Calu3 (cell line): ENCODE measurements at regions not wholly inside any gene's neighbourhood (a gene's known extent, or its start where the extent isn't known, plus 50 kb on each side); places are given as distances from the start of the nearest gene placed in this dataset.

Source experiments
- BruUV-seq: library from RNA; stranded (reverse); fragments of 400-500 nt; replicated peaks from 2 replicates; lab custom pipeline; 2021; lab: Mats Ljungman, UMichigan
- CTCF ChIA-PET: fragments of 300-600 bp; sonication (Branson Sonifier 250); formaldehyde crosslinking; loops from one replicate; lab custom pipeline; 2022; ENCODE audit warnings: antibody characterized with exemption; lab: Charles Lee
- DNase-seq: peaks from one replicate; pipeline ENCODE4 v3.0.0; 2022
- H3K27ac Mint-ChIP-seq: one replicate; pipeline ENCODE4 v1.8.0; 2022; ENCODE audit warnings: mixed read lengths; ENCODE audit not compliant: unreplicated experiment
- H3K27me3 Mint-ChIP-seq: one replicate; pipeline ENCODE4 v1.8.0; 2022; ENCODE audit warnings: mixed read lengths; ENCODE audit not compliant: unreplicated experiment
- H3K36me3 Mint-ChIP-seq: one replicate; pipeline ENCODE4 v1.8.0; 2022; ENCODE audit warnings: mild to moderate bottlenecking, moderate library complexity, mixed read lengths; ENCODE audit not compliant: insufficient read depth, unreplicated experiment
- H3K4me1 Mint-ChIP-seq: one replicate; pipeline ENCODE4 v1.8.0; 2022; ENCODE audit warnings: mild to moderate bottlenecking, low read depth, mixed read lengths; ENCODE audit not compliant: unreplicated experiment
- H3K4me3 Mint-ChIP-seq: one replicate; pipeline ENCODE4 v1.8.0; 2022; ENCODE audit warnings: mild to moderate bottlenecking, low read depth, moderate library complexity, mixed read lengths; ENCODE audit not compliant: unreplicated experiment
- H3K9me3 Mint-ChIP-seq: one replicate; pipeline ENCODE4 v1.8.0; 2022; ENCODE audit warnings: low read depth, mixed read lengths; ENCODE audit not compliant: unreplicated experiment
- intact Hi-C: fragments of 100-400 bp; cut with micrococcal nuclease; formaldehyde crosslinking; loops from one replicate; pipeline ENCODE4 v1.10.0; 2022; ENCODE audit not compliant: unreplicated experiment
- TF ChIP-seq, protein P1 (sequence below): fragments of 200-600 bp; IDR thresholded peaks from one replicate; pipeline ENCODE4 v1.8.0; 2022; ENCODE audit warnings: antibody characterized with exemption; ENCODE audit not compliant: unreplicated experiment

DNA sequence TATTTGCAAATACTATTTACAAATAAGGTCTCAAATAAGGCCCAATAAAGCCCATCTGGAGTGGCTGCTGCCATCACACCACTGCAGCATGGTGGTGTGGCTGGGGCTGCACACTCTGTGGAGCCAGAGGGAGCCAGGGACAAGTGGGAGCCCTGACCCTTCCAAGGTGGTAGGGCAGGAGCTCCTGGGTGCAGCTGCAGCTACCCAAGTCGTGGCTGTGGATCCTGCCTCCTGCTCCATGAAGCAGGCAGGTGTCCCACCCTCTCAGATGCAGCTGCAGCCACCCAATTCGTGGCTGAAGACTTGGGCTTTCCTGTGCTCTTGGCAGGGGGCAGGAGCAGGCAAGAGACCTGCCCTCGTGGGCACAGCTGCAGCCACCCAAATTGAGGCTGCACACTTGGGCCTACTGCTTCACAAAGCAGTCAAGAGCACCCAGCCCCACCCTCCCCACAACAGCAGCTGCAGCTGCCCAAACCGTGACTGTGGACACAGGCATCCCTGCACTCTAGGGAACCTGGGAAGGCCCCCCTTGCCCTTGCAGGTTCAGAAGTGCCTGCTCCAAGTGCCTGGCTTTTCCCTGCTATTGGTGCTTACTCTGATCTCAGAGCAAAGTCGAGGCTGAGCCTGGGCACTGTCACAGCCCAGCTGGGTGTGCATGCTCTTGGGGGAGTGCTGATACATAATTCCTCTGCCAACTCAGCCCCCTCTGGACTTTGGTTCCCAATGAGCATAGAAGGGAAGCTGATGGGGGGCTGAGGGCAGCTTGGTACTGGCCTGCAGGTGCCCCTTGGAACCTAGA is 614.8 kb downstream of the PCDH18 start:
- no peaks in the 10 kb centered on the region for H3K4me1 Mint-ChIP-seq
- no TSS peak for BruUV-seq

DNA sequence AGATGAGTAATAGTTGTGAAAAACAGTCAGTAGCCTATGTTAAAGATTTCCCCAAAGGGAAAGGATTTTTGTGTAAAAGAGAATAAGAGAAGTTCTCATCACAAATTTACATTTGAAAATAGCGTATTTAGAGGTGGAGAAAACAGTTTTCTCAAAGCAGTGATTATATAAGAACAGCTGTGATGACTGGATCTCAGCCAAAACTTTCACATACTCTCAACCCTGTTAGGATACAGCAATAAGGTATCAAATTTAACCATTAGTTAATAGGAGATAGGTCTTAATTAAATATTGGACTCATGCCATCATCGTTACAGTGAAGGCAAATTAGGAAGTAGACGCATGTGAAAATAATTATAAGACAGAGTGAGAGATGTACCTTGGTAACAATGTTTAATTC is 622.7 kb downstream of the PCDH18 start:
- H3K9me3 Mint-ChIP-seq = no peaks in the 10 kb centered on the region
- TF ChIP-seq, protein P1, sequence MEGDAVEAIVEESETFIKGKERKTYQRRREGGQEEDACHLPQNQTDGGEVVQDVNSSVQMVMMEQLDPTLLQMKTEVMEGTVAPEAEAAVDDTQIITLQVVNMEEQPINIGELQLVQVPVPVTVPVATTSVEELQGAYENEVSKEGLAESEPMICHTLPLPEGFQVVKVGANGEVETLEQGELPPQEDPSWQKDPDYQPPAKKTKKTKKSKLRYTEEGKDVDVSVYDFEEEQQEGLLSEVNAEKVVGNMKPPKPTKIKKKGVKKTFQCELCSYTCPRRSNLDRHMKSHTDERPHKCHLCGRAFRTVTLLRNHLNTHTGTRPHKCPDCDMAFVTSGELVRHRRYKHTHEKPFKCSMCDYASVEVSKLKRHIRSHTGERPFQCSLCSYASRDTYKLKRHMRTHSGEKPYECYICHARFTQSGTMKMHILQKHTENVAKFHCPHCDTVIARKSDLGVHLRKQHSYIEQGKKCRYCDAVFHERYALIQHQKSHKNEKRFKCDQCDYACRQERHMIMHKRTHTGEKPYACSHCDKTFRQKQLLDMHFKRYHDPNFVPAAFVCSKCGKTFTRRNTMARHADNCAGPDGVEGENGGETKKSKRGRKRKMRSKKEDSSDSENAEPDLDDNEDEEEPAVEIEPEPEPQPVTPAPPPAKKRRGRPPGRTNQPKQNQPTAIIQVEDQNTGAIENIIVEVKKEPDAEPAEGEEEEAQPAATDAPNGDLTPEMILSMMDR = no peak
- DNase-seq = no peak
- no peaks in the 10 kb centered on the region for H3K4me1 Mint-ChIP-seq
- no peaks in the 10 kb centered on the region for H3K36me3 Mint-ChIP-seq
- H3K27ac Mint-ChIP-seq = no peak overlapping the region
- no peak overlapping the region for H3K4me3 Mint-ChIP-seq
- intact Hi-C loops = no loop called here
- BruUV-seq = no TSS peak
- no peaks in the 10 kb centered on the region for H3K27me3 Mint-ChIP-seq
- CTCF ChIA-PET = no interaction called here

More for the DNA sequence above, 614.8 kb downstream of the PCDH18 start:
- TF ChIP-seq, protein P1 = no peak
- Mint-ChIP-seq H3K4me3 (no peak overlapping the region), H3K36me3 (no peaks in the 10 kb centered on the region), H3K27me3 (no peaks in the 10 kb centered on the region), H3K9me3 (no peaks in the 10 kb centered on the region), H3K27ac (no peak overlapping the region)
- no peak for DNase-seq
- CTCF ChIA-PET = interaction anchor here (0.6 kb wide), 1 partner anchor 1233 kb away, joined by 5 read pairs; no protein-coding TSS in a partner anchor
- intact Hi-C loops = no loop called here

DNA sequence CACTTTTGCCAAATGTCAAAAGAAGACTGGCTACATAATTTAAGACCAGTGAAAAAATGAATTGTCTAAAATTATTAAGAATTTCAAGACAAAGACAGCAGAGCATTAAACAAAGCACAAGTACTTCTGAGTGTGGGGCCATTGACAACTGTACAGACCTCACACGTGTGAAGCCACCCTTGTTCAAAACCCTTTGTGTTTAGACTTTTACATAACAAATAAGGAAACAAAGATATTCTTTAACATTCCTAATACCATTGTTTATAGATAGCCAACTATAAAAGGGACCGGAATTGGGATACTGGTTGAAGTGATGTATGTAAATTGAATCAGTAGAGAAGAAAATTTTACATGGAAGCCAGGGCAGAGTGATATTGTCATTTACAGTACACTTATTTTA is 624.2 kb downstream of the PCDH18 start:
- intact Hi-C loops = no loop called here
- Mint-ChIP-seq H3K4me1 (no peaks in the 10 kb centered on the region), H3K9me3 (no peaks in the 10 kb centered on the region), H3K36me3 (no peaks in the 10 kb centered on the region), H3K4me3 (no peak overlapping the region), H3K27me3 (no peaks in the 10 kb centered on the region), H3K27ac (no peak overlapping the region)
- CTCF ChIA-PET = no interaction called here
- TF ChIP-seq, protein P1 = no peak
- BruUV-seq = no TSS peak
- DNase-seq = no peak

- Mint-ChIP-seq H3K36me3 (no peaks in the 10 kb centered on the region), H3K27ac (no peak overlapping the region), H3K4me3 (no peak overlapping the region), H3K9me3 (no peaks in the 10 kb centered on the region), H3K27me3 (no peaks in the 10 kb centered on the region), H3K4me1 (no peaks in the 10 kb centered on the region)
- no peak for DNase-seq
- BruUV-seq = no TSS peak
- TF ChIP-seq, protein P1 = no peak
- CTCF ChIA-PET = no interaction called here
- intact Hi-C loops = no loop called here
Measured at GRCh38 chr4:136900696-136901095, 631.6 kb downstream of the PCDH18 start.
